Hepatocyte (in vitro differentiated cells): ENCODE measurements at regions not wholly inside any gene's neighbourhood (a gene's known extent, or its start where the extent isn't known, plus 50 kb on each side); places are given as distances from the start of the nearest gene placed in this dataset.

Experiments used
- EZH2 ChIP-seq: fragments of 200-600 bp; sonication (generic); IDR thresholded peaks from 2 replicates; pipeline ENCODE4 v1.6.1; 2016; ENCODE audit warnings: antibody characterized with exemption, mild to moderate bottlenecking, borderline replicate concordance
- EZH2phosphoT487 ChIP-seq: fragments of 200-600 bp; sonication (generic); IDR thresholded peaks from one replicate; pipeline ENCODE4 v1.6.1; 2018; ENCODE audit warnings: antibody characterized with exemption, mild to moderate bottlenecking, low read depth, moderate library complexity; ENCODE audit not compliant: unreplicated experiment, severe bottlenecking
- TF ChIP-seq, protein P1 (sequence below): fragments of 200-600 bp; sonication (generic); IDR thresholded peaks from 2 replicates; pipeline ENCODE4 v1.5.1; 2016; ENCODE audit warnings: antibody characterized with exemption, mild to moderate bottlenecking; ENCODE audit not compliant: poor library complexity

DNA sequence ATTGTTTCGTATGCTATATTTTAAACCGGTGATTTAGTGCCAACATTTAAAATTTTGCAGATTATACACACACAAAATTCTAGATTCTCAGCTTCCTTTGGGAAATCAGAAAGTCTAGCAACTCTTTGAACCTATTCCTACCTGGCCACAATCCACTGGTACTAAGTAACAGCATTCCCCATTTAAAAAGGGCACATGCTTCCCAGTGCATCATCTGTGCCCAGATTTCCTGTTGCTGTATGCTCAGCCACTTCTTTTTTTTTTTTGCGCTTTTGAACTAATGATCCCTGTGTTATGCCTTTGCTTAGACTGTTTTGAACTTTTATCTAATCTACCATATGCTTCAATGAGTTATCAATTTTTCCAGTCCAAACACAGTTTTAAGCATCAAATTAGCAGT is 548.4 kb downstream of the PLPP3 start:
- TF ChIP-seq, protein P1, sequence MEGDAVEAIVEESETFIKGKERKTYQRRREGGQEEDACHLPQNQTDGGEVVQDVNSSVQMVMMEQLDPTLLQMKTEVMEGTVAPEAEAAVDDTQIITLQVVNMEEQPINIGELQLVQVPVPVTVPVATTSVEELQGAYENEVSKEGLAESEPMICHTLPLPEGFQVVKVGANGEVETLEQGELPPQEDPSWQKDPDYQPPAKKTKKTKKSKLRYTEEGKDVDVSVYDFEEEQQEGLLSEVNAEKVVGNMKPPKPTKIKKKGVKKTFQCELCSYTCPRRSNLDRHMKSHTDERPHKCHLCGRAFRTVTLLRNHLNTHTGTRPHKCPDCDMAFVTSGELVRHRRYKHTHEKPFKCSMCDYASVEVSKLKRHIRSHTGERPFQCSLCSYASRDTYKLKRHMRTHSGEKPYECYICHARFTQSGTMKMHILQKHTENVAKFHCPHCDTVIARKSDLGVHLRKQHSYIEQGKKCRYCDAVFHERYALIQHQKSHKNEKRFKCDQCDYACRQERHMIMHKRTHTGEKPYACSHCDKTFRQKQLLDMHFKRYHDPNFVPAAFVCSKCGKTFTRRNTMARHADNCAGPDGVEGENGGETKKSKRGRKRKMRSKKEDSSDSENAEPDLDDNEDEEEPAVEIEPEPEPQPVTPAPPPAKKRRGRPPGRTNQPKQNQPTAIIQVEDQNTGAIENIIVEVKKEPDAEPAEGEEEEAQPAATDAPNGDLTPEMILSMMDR: no peak
- no peak for TF ChIP-seq EZH2
- no peak for TF ChIP-seq EZH2phosphoT487
